NCI-H748 treated with DMSO at 0.1 percent for 48 hours (cell line): ENCODE measurements at regions not wholly inside any gene's neighbourhood (a gene's known extent, or its start where the extent isn't known, plus 50 kb on each side); places are given as distances from the start of the nearest gene placed in this dataset.
"Not testable (repeated sequence)": the region's sequence is repeated elsewhere in the genome, so short reads cannot be mapped to it uniquely, and the experiment has no call there.

Experiments used
- DNase-seq: peaks from one replicate; lab custom pipeline; 2025; lab: John Stamatoyannopoulos, UW

DNA sequence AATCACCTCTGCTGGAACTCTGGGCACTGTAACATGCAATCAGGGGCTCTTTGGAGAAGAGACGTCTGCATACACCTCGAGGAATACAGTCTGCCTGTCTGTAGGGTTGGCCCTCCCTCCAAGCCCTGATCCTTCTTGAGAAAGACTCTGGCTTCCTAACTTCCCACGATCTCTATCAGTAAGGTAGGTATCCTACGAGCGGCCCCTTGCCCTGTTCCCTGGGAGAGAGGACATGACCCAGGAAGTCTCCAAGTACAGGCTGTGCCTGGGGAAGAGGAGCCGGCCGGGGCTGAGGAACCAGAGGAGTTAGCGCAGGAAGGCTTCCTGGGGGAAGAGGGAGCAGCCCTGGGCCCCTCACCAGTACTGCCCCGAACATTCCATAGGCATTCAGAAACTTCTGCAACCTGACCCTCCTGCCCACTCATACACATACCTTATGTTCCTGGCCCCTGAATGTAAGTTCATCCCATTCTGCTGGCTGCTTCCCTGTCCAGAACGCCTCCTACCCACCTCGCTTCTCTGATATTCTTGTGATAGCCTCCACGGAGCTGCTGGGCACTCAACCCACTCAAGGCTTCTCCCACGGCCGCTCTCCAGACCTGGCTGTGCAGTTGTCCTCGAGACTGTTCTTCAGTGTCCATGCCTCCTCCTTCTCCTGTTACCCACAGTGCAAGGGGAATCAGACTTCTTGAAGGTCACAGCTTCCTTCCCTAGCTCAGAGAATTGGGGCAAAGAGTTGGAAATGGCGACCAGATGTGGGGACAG lies 116.1 kb downstream of the CYP26B1 start:
- DNase-seq = no peak

GRCh38 chr2:72028996-72029395 lies 118.7 kb downstream of the CYP26B1 start:
- no peak for DNase-seq

DNA sequence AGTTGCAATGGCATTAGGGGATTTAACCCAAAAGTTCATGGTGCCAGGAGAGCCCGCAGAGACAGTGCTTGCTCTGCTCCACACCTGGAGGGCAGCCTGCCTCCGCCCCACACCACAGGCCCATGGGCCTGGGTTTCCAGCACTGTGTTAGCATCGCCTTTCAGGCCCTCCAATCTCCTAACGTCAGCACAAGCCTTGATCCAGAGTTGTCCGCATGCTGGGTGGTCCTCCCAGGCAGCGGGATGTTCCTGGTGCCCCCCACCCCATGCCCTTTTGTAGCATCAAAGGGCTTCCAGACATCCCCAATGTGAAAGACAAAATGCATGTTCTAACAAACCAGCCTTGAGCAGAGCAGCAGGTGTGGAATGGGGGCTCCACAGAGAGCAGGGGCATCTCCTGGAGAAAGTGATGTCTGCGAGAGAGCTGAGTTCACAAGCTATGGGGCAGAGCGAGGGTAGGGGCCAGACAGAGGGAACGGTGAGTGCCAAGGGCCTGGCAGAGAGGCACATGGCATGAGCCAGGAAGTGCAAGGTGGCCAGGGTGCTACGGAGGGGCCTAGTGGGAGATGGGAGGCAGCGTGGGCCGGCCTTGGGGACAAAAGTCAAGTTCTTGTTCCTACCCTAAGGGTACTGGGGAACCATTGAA lies 119.2 kb downstream of the CYP26B1 start:
- DNase-seq = no peak

GRCh38 chr2:72027426-72028161 lies 120.1 kb downstream of the CYP26B1 start:
- DNase-seq = no peak

- DNase-seq = no peak
These were observed 120.7 kb downstream of the CYP26B1 start for GRCh38 chr2:72026819-72027425.

DNA sequence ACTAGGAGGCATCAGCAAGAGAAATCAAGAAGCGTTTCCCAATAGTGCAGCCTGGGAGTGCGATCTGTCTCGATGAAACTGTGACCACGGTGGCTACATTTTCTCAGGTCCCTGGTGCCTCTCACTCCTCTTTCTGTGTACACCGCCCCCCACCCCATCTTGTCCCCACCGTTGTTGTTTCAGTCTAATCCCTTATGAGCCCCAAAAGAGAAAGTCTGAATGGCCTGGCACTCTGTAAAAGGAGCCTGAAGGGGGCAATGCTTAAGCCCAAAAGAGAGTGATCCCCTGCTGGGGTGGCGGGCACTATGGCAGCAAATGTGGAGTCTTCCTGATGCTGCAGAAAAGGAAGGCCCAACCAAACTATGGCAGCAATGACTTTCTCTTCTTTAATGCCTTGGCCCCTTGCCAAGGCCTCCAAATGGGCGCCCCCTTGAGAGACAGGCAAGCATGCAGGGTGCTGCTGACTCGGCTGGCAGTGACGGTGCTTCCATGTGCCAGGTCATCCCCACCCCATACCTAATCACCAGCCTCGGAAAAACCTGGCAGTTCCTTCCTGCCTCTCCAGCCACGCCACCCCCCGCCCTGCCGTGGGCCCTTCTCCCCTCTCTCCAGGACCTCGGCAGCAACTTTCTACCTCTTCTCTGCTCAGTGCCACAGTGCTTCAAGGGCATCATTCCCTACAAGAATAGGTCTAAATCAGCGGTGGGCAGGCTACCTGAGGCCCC lies 123.0 kb downstream of the CYP26B1 start:
- no peak for DNase-seq

DNA sequence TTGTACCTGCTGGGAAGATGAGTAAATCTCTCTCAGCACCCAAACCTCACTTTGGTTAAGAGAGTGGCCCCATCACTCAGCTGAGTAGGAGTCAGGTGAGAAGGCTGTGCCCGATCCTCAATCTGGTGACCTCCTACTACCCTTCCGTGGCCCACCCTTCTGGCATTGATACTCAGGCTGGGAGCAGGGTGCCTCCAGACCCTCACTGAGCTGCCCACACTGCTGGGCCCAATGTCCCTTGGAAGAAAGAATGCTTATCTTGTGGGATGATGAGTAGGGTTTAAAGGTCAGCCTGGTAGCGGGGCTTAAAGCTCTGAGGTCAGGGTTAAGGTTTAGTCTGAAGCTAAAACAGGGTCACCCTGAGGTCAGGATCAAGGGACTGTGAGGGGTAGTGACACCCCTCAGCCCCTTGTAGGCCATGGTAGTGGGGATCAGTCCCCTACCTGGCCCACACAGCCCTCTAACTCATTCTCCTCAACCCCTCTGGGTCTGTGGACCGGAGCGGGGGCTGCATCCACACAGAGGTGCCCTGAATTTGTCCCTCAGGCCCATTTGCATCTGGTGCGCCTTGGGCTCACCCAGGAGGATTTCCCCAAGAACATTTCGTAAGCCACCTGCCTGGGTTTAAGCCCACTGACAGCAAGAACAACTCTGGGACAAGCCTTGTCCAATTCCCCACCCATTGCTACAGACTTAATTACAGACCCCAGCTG lies 123.8 kb downstream of the CYP26B1 start:
- DNase-seq = no peak

- DNase-seq = not testable (repeated sequence)
These were observed 126.3 kb downstream of the CYP26B1 start for GRCh38 chr2:72021371-72021770.

- DNase-seq = no peak
These were observed 132.4 kb downstream of the CYP26B1 start for GRCh38 chr2:72015266-72015665.

- DNase-seq = no peak
These were observed 132.8 kb downstream of the CYP26B1 start for GRCh38 chr2:72014831-72015230.

- no peak for DNase-seq
These were observed 133.9 kb downstream of the CYP26B1 start for GRCh38 chr2:72013726-72014125.

GRCh38 chr2:72012886-72013574 lies 134.6 kb downstream of the CYP26B1 start:
- DNase-seq = no peak

DNA sequence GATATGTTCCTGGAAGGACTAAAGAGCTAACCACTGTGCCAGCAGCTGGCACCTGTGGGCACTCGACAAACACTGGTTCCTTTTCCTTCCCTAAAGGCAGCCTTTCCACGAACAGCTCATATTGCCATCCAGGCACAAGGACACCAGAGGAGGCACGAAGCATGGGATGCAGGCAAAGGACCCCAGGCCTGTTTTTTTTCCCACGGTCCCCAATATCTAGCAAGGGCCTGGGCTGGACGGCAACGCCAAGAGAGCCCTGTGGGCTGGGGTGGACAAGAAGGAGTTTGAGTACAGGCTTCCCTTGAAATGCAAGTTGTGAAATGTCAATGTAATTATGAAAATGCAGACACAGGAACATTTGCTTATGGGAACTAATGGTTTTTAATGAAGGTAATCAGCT lies 135.9 kb downstream of the CYP26B1 start:
- DNase-seq = no peak

GRCh38 chr2:72011370-72011689 lies 136.3 kb downstream of the CYP26B1 start:
- no peak for DNase-seq

DNA sequence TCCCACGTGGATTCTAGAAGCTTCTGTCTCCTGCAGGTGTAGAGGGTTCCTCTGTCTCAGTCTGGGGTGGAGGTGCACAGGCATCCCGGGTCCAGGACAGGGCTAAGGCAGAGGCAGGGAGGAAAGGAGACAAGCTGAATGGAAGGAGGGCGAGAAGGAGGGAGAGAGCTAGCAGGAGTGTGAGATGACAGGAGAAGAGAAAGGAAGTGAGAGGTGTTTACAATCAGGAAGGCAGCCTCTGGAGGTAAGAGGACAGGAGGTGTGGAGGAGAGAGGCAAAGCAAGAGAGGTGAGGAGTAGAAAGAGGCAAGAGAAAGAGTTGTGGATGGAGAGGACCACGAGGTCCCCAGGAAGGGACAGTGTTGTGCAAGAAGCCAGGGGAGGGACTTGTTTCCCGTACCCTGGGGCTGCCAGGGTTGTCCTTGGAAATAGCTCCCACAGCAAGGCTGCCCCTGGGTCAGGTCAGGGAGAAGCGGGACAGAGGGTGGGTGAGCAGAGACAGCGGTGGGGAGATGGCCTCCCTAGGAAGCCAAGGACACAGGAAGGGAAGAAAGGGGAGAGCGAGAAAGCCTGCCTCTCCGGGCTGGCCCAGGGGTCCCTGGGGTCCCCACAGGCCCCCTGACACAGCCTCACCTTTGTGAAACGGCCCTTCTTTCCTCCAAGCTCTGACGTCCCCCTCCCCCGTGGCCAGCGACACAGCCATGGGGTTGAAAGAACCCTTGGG lies 136.9 kb downstream of the CYP26B1 start:
- no peak for DNase-seq

- no peak for DNase-seq
These were observed 139.1 kb downstream of the CYP26B1 start for GRCh38 chr2:72008608-72009007.

GRCh38 chr2:72007402-72007801 lies 140.3 kb downstream of the CYP26B1 start:
- DNase-seq = no peak

GRCh38 chr2:72006188-72006736 lies 141.4 kb downstream of the CYP26B1 start:
- DNase-seq = no peak

DNA sequence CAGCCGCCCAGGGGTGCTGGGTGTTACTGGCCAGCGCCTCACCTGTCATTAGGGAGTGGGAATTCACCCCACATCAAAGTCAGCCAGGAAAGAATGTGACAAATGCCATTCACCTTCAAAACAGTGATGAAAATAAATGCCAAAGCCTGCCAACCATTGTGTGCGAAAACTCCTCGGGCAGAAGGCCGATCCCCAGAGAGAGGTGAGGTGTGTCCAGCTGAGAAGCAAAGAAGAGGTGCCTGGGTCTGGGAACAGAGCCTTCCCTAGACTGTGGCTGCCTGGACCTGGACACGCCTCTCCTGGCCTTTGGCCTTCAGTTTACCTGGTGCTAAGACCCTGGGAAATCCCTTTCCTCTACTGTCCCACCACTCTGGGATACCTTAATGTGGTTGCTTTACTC lies 142.7 kb downstream of the CYP26B1 start:
- DNase-seq = no peak
